Endothelial cell of umbilical vein (primary cell): ENCODE measurements at regions not wholly inside any gene's neighbourhood (a gene's known extent, or its start where the extent isn't known, plus 50 kb on each side); places are given as distances from the start of the nearest gene placed in this dataset.

Experiments
- BruUV-seq: library from RNA; stranded (reverse); fragments of 400-500 nt; replicated peaks from 2 replicates; lab custom pipeline; 2021; lab: Mats Ljungman, UMichigan
- CTCF ChIA-PET: fragments of 300-600, 350-600 bp; sonication (Branson Sonifier 250); formaldehyde crosslinking; loops from one replicate; lab custom pipeline; 2021; ENCODE audit warnings: antibody characterized with exemption, inconsistent platforms; lab: Charles Lee
- POLR2A ChIA-PET: fragments of 300-600, 350-600 bp; sonication (Branson Sonifier 250); formaldehyde crosslinking; loops from one replicate; lab custom pipeline; 2021; ENCODE audit warnings: antibody characterized with exemption, inconsistent platforms; lab: Charles Lee
- DNase-seq: peaks from one replicate; pipeline ENCODE4 v3.0.0-alpha.2; 2011; ENCODE audit warnings: low read depth, low spot score
- FAIRE-seq: peaks from 2 replicates; lab custom pipeline; 2011; peaks lifted over from hg19 to GRCh38; lab: Jason Lieb, UNC
- H2AFZ ChIP-seq: 2 replicates; pipeline ENCODE4 v1.6.0; 2012; ENCODE audit warnings: low read depth, low read length, control low read depth, inconsistent platforms
- H3K27ac ChIP-seq: 2 replicates; pipeline ENCODE4 v1.5.1; 2011; ENCODE audit warnings: low read depth, mild to moderate bottlenecking, control low read depth, low read length, moderate library complexity; ENCODE audit not compliant: insufficient read depth
- H3K27me3 ChIP-seq, 2 experiments: 2 replicates each; pipeline versions ENCODE4 v1.6.0 to v1.6.1; 2011; ENCODE audit warnings: low read length in 2 of 2, mixed read lengths in 1 of 2; ENCODE audit not compliant: control insufficient read depth in 2 of 2, insufficient read depth in 2 of 2
- H3K36me3 ChIP-seq, 2 experiments: 2 replicates in 1 of 2; 3 replicates in 1 of 2; pipeline ENCODE4 v1.5.1; 2011; ENCODE audit warnings: low read length in 2 of 2, mild to moderate bottlenecking in 1 of 2, moderate library complexity in 1 of 2; ENCODE audit not compliant: control insufficient read depth in 2 of 2, insufficient read depth in 2 of 2; ENCODE audit errors: extremely low read depth in 1 of 2
- H3K4me1 ChIP-seq: 3 replicates; pipeline ENCODE4 v1.5.1; 2011; ENCODE audit warnings: mild to moderate bottlenecking, low read length; ENCODE audit not compliant: control insufficient read depth, insufficient read depth; ENCODE audit errors: extremely low read depth
- H3K4me2 ChIP-seq: 2 replicates; pipeline ENCODE4 v1.6.1; 2011; ENCODE audit warnings: low read length, control low read depth, mixed read lengths; ENCODE audit not compliant: insufficient read depth
- H3K4me3 ChIP-seq, 3 experiments: fragments of 200-600 bp in 1 of 3; sonication (generic), shearing (Covaris generic) in 1 of 3; replicated peaks in 1 of 3; 2 replicates each; pipeline ENCODE4 v1.5.1; 2011 to 2016; ENCODE audit warnings: control low read depth in 3 of 3, low read length in 3 of 3, mild to moderate bottlenecking in 2 of 3, inconsistent platforms in 1 of 3, low read depth in 1 of 3, moderate library complexity in 1 of 3; ENCODE audit not compliant: insufficient read depth in 1 of 3
- H3K79me2 ChIP-seq: 2 replicates; pipeline ENCODE4 v1.6.0; 2012; ENCODE audit warnings: low read length, inconsistent platforms; ENCODE audit not compliant: control insufficient read depth, insufficient read depth
- H3K9ac ChIP-seq: replicated peaks from 2 replicates; pipeline ENCODE3; 2011; ENCODE audit warnings: low read length, control low read depth; ENCODE audit not compliant: insufficient read depth; ENCODE audit errors: extremely low read depth
- H3K9me1 ChIP-seq: replicated peaks from 3 replicates; pipeline ENCODE4 v1.6.0; 2011; ENCODE audit warnings: mild to moderate bottlenecking, low read length; ENCODE audit not compliant: control insufficient read depth, insufficient read depth; ENCODE audit errors: extremely low read depth
- H3K9me3 ChIP-seq: replicated peaks from 2 replicates; pipeline ENCODE4 v1.5.1; 2012; ENCODE audit warnings: low read length, inconsistent platforms; ENCODE audit not compliant: control insufficient read depth, insufficient read depth
- H4K20me1 ChIP-seq: replicated peaks from 2 replicates; pipeline ENCODE3; 2011; ENCODE audit warnings: mild to moderate bottlenecking, low read length; ENCODE audit not compliant: control insufficient read depth, insufficient read depth; ENCODE audit errors: extremely low read depth
- CTCF ChIP-seq, 2 donors: IDR thresholded peaks; 1 replicate in 1 of 2; 2 replicates in 1 of 2; pipeline ENCODE4 v1.5.1; 2011; ENCODE audit warnings: low read length in 2 of 2, mild to moderate bottlenecking in 2 of 2, moderate library complexity in 2 of 2, control low read depth in 1 of 2, inconsistent platforms in 1 of 2, low read depth in 1 of 2; ENCODE audit not compliant: insufficient read depth in 1 of 2; ENCODE audit errors: extremely low read depth in 1 of 2
- EZH2 ChIP-seq: IDR thresholded peaks from 2 replicates; pipeline ENCODE4 v1.6.1; 2012; ENCODE audit warnings: borderline replicate concordance, low read depth, mild to moderate bottlenecking, moderate library complexity, low read length, inconsistent platforms; ENCODE audit not compliant: severe bottlenecking
- GATA2 ChIP-seq: IDR thresholded peaks from 2 replicates; pipeline ENCODE4 v1.7.0; 2011; ENCODE audit warnings: low read depth, mild to moderate bottlenecking, moderate library complexity, mixed read lengths, low read length; ENCODE audit not compliant: insufficient read length, insufficient read depth
- JUN ChIP-seq: IDR thresholded peaks from 2 replicates; pipeline ENCODE4 v1.6.1; 2011; ENCODE audit warnings: borderline replicate concordance, low read depth; ENCODE audit not compliant: insufficient read length, insufficient read depth
- MYC ChIP-seq: IDR thresholded peaks from one replicate; pipeline ENCODE4 v1.6.1; 2011; ENCODE audit warnings: mild to moderate bottlenecking, low read depth, low read length
- POLR2A ChIP-seq: IDR thresholded peaks from 2 replicates; pipeline ENCODE4 v1.6.1; 2012; ENCODE audit warnings: low read depth, mild to moderate bottlenecking, control low read depth, low read length
- POLR2AphosphoS5 ChIP-seq: IDR thresholded peaks from 2 replicates; pipeline ENCODE4 v1.6.1; 2012; ENCODE audit warnings: low read depth, mild to moderate bottlenecking, control low read depth, low read length, moderate library complexity; ENCODE audit not compliant: insufficient read depth
- dilution Hi-C: fragments of 300-500 bp; cut with MboI; formaldehyde crosslinking; loops from one replicate; pipeline ENCODE4 v1.15.0; 2019; ENCODE audit warnings: low sequenced_read_pairs; ENCODE audit not compliant: extremely low pct_ligation_motif_present
- intact Hi-C: fragments of 100-400 bp; cut with micrococcal nuclease; formaldehyde crosslinking; loops from one replicate; pipeline ENCODE4 v1.10.0; 2022

- Histone ChIP-seq H3K9me3 (no peaks in the 10 kb centered on the region), H3K27me3 (no peaks in the 10 kb centered on the region), H4K20me1 (no peaks in the 10 kb centered on the region), H3K27ac (no peak overlapping the region), H3K9me1 (no peaks in the 10 kb centered on the region), H3K9ac (no peak overlapping the region), H3K79me2 (no peaks in the 10 kb centered on the region), H3K4me2 (no peak overlapping the region), H3K36me3 (no peaks in the 10 kb centered on the region), H3K4me1 (no peaks in the 10 kb centered on the region), H3K4me3 (no peak overlapping the region), H2AFZ (no peak overlapping the region)
- no peak for FAIRE-seq
- BruUV-seq: no TSS peak
- TF ChIP-seq CTCF (IDR thresholded peaks at IDR 0.05; ENCODE audit: extremely low read depth in 1 of 2, insufficient read depth in 1 of 2, low read depth in 1 of 2, low read length in 2 of 2): no peak
- no peak for TF ChIP-seq GATA2
- TF ChIP-seq MYC: no peak
- no peak for TF ChIP-seq JUN
- TF ChIP-seq EZH2: no peak
- TF ChIP-seq POLR2A: no peak
- no peak for TF ChIP-seq POLR2AphosphoS5
- dilution Hi-C loops (no loop called here), intact Hi-C loops (no loop called here)
- POLR2A ChIA-PET: no interaction called here
- DNase-seq: no peak
- CTCF ChIA-PET: interaction anchor here (1.4 to 1.6 kb wide), 2 partner anchors 9 to 10 kb away, joined by 5 to 6 read pairs; no protein-coding TSS in a partner anchor
Observed at GRCh38 chr13:33376212-33376611, 90.7 kb upstream of the STARD13 start.
